ENCODE measurements at regions not wholly inside any gene's neighbourhood (a gene's known extent, or its start where the extent isn't known, plus 50 kb on each side); places are given as distances from the start of the nearest gene placed in this dataset.

- Histone ChIP-seq H3K4me1 (ENCODE audit: control insufficient read depth in 2 of 2, insufficient read depth in 2 of 2, low read length in 2 of 2) (no peaks in the 10 kb centered on the region), H3K9me3 (ENCODE audit: control insufficient read depth in 2 of 2, insufficient read depth in 1 of 2, low read length in 1 of 2) (no peaks in the 10 kb centered on the region), H3K4me3 (ENCODE audit: low read length in 2 of 2) (no peak overlapping the region), H3K36me3 (ENCODE audit: control insufficient read depth in 2 of 2, insufficient read depth in 2 of 2, low read length in 1 of 2) (no peaks in the 10 kb centered on the region), H3K27me3 (ENCODE audit: control insufficient read depth in 2 of 2, insufficient read depth in 1 of 2, low read length in 1 of 2) (no peaks in the 10 kb centered on the region), H3K27ac (ENCODE audit: low read depth in 1 of 2, low read length in 1 of 2) (no peak overlapping the region)
- 80% methylated on average over 1 of the region's 1 CpG for WGBS
- no peak for DNase-seq (ENCODE audit: low read depth in 6 of 9, low spot score in 9 of 9)
Observed at GRCh38 chr1:238111081-238111480, 220.4 kb upstream of the ZP4 start.

GRCh38 chr1:238108417-238108816, 217.7 kb upstream of the ZP4 start:
- Histone ChIP-seq H3K36me3 (ENCODE audit: control insufficient read depth in 2 of 2, insufficient read depth in 2 of 2, low read length in 1 of 2) (no peaks in the 10 kb centered on the region), H3K27me3 (ENCODE audit: control insufficient read depth in 2 of 2, insufficient read depth in 1 of 2, low read length in 1 of 2) (no peaks in the 10 kb centered on the region), H3K4me1 (ENCODE audit: control insufficient read depth in 2 of 2, insufficient read depth in 2 of 2, low read length in 2 of 2) (no peaks in the 10 kb centered on the region), H3K27ac (ENCODE audit: low read depth in 1 of 2, low read length in 1 of 2) (no peak overlapping the region), H3K9me3 (ENCODE audit: control insufficient read depth in 2 of 2, insufficient read depth in 1 of 2, low read length in 1 of 2) (no peaks in the 10 kb centered on the region), H3K4me3 (ENCODE audit: low read length in 2 of 2) (no peak overlapping the region)
- no peak for DNase-seq (ENCODE audit: low read depth in 6 of 9, low spot score in 9 of 9)
- WGBS = 96% methylated on average over 2 of the region's 2 CpGs

DNA sequence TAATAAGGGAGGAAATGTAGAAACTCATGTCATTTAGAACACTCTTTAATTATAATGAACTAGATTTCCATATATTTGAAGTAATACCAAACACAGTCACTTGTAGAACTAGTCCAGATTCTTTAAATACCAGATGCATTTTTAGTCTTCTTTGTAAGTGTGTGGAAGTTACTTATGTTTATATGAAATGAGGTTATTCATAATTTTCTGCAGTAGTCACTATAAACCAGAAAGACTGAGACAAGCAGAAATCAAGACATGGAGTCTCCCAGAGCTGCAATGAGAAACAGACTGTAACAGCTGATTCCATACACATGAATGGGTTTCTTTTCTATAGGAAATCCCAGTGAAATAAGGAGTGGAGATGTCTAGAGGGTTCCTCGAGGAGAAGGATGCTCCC, 216.6 kb upstream of the ZP4 start:
- H3K36me3 ChIP-seq (ENCODE audit: control insufficient read depth in 2 of 2, insufficient read depth in 2 of 2, low read length in 1 of 2) = no peaks in the 10 kb centered on the region
- no peak for DNase-seq (ENCODE audit: low read depth in 6 of 9, low spot score in 9 of 9)
- 79% methylated on average over 1 of the region's 1 CpG for WGBS
- no peaks in the 10 kb centered on the region for H3K27me3 ChIP-seq (ENCODE audit: control insufficient read depth in 2 of 2, insufficient read depth in 1 of 2, low read length in 1 of 2)
- H3K9me3 ChIP-seq (ENCODE audit: control insufficient read depth in 2 of 2, insufficient read depth in 1 of 2, low read length in 1 of 2) = no peaks in the 10 kb centered on the region
- no peak overlapping the region for H3K27ac ChIP-seq (ENCODE audit: low read depth in 1 of 2, low read length in 1 of 2)
- no peak overlapping the region for H3K4me3 ChIP-seq (ENCODE audit: low read length in 2 of 2)
- H3K4me1 ChIP-seq (ENCODE audit: control insufficient read depth in 2 of 2, insufficient read depth in 2 of 2, low read length in 2 of 2) = no peaks in the 10 kb centered on the region

DNA sequence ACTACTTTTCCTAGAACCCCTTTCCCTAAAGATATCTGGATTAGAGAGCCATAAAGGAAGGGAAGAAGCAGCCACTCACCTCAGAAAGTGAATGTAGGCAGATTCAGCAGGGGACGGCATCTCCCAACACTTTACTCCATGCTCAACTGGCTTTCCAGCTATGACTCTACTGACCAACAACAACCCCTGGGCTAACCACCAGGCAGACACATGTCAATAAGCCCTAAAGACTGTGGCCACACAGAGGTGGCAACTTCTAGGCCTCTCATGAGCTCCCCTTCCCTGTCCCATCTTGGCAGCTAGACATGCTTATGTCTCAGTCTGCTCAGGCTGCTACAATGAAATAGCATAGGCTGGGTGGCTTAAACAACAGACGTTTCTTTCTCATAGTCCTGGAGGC, 214.0 kb upstream of the ZP4 start:
- Histone ChIP-seq H3K4me3 (ENCODE audit: low read length in 2 of 2) (no peak overlapping the region), H3K9me3 (ENCODE audit: control insufficient read depth in 2 of 2, insufficient read depth in 1 of 2, low read length in 1 of 2) (no peaks in the 10 kb centered on the region), H3K36me3 (ENCODE audit: control insufficient read depth in 2 of 2, insufficient read depth in 2 of 2, low read length in 1 of 2) (no peaks in the 10 kb centered on the region), H3K27me3 (ENCODE audit: control insufficient read depth in 2 of 2, insufficient read depth in 1 of 2, low read length in 1 of 2) (no peaks in the 10 kb centered on the region), H3K27ac (ENCODE audit: low read depth in 1 of 2, low read length in 1 of 2) (no peak overlapping the region), H3K4me1 (ENCODE audit: control insufficient read depth in 2 of 2, insufficient read depth in 2 of 2, low read length in 2 of 2) (no peaks in the 10 kb centered on the region)
- no peak for DNase-seq (ENCODE audit: low read depth in 6 of 9, low spot score in 9 of 9)
- 72% methylated on average over 2 of the region's 2 CpGs for WGBS

DNA sequence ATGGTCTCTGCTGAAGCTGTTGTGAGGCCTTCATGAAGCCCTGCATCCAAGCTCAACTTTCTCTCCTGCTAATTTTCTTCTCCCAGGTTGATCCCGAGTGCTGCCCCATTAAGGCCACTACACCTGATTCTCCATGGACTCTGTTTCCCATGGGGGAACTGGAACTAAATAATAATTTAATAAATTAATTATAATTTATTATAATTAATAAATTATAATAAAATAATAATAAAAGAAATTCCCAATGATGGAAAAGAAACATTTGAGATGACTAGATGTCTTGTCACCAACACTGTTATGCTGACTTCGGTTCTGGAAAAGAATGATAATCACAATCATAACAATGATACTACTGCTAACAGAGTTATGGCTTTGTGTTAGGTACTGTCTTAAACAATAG, 211.2 kb upstream of the ZP4 start:
- no peaks in the 10 kb centered on the region for H3K36me3 ChIP-seq (ENCODE audit: control insufficient read depth in 2 of 2, insufficient read depth in 2 of 2, low read length in 1 of 2)
- no peaks in the 10 kb centered on the region for H3K9me3 ChIP-seq (ENCODE audit: control insufficient read depth in 2 of 2, insufficient read depth in 1 of 2, low read length in 1 of 2)
- no peak overlapping the region for H3K4me3 ChIP-seq (ENCODE audit: low read length in 2 of 2)
- WGBS = 97% methylated on average over 2 of the region's 2 CpGs
- H3K27ac ChIP-seq (ENCODE audit: low read depth in 1 of 2, low read length in 1 of 2) = no peak overlapping the region
- no peaks in the 10 kb centered on the region for H3K27me3 ChIP-seq (ENCODE audit: control insufficient read depth in 2 of 2, insufficient read depth in 1 of 2, low read length in 1 of 2)
- no peaks in the 10 kb centered on the region for H3K4me1 ChIP-seq (ENCODE audit: control insufficient read depth in 2 of 2, insufficient read depth in 2 of 2, low read length in 2 of 2)
- no peak for DNase-seq (ENCODE audit: low read depth in 6 of 9, low spot score in 9 of 9)

DNA sequence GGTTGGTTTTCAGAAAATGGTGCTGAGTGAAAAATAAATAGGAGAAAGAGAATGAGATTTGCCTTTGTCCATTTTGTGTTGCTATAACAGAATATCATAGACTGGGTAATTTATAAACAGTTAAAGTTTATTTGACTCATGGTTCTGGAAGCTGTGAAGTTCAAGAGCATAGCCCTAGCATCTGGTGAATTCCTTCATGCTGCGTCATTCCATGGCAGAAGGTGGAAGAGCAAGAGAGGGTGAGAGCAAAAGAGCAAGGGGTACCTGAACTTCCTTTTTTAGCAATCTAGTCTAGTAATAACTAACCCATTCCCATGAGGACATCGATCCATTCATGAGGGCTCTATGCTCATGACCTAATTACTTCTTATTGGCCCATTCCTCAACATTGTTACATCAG, 209.1 kb upstream of the ZP4 start:
- Histone ChIP-seq H3K27me3 (ENCODE audit: control insufficient read depth in 2 of 2, insufficient read depth in 1 of 2, low read length in 1 of 2) (no peaks in the 10 kb centered on the region), H3K9me3 (ENCODE audit: control insufficient read depth in 2 of 2, insufficient read depth in 1 of 2, low read length in 1 of 2) (no peaks in the 10 kb centered on the region), H3K27ac (ENCODE audit: low read depth in 1 of 2, low read length in 1 of 2) (no peak overlapping the region), H3K4me3 (ENCODE audit: low read length in 2 of 2) (no peak overlapping the region), H3K4me1 (ENCODE audit: control insufficient read depth in 2 of 2, insufficient read depth in 2 of 2, low read length in 2 of 2) (no peaks in the 10 kb centered on the region), H3K36me3 (ENCODE audit: control insufficient read depth in 2 of 2, insufficient read depth in 2 of 2, low read length in 1 of 2) (no peaks in the 10 kb centered on the region)
- no peak for DNase-seq (ENCODE audit: low read depth in 6 of 9, low spot score in 9 of 9)
- WGBS = 93% methylated on average over 2 of the region's 2 CpGs

DNA sequence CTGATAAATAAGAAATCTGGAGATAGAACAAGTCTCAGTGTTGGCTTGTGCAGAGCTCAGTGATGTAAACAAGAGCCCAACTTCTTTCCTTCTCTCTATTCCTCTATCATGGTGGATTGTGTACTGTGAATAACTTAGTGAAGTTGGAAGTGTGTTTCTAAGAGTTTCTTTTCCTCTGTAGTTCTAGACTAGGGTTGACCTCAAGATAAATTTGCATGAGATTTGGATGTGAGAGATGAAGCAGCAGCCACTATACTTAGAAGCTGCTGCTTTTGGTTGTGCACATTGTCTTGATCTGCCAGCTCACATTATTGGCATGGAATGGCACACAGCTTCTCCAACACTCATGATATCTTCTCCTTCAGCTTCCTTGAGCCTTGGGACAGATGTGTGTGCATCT, 198.9 kb upstream of the ZP4 start:
- no peaks in the 10 kb centered on the region for H3K9me3 ChIP-seq (ENCODE audit: control insufficient read depth in 2 of 2, insufficient read depth in 1 of 2, low read length in 1 of 2)
- H3K27me3 ChIP-seq (ENCODE audit: control insufficient read depth in 2 of 2, insufficient read depth in 1 of 2, low read length in 1 of 2) = no peaks in the 10 kb centered on the region
- H3K4me1 ChIP-seq (ENCODE audit: control insufficient read depth in 2 of 2, insufficient read depth in 2 of 2, low read length in 2 of 2) = no peaks in the 10 kb centered on the region
- H3K36me3 ChIP-seq (ENCODE audit: control insufficient read depth in 2 of 2, insufficient read depth in 2 of 2, low read length in 1 of 2) = no peaks in the 10 kb centered on the region
- H3K4me3 ChIP-seq (ENCODE audit: low read length in 2 of 2) = no peak overlapping the region
- H3K27ac ChIP-seq (ENCODE audit: low read depth in 1 of 2, low read length in 1 of 2) = no peak overlapping the region
- DNase-seq (ENCODE audit: low read depth in 6 of 9, low spot score in 9 of 9) = no peak

GRCh38 chr1:238088560-238089290, 198.0 kb upstream of the ZP4 start:
- Histone ChIP-seq H3K4me3 (ENCODE audit: low read length in 2 of 2) (no peak overlapping the region), H3K4me1 (ENCODE audit: control insufficient read depth in 2 of 2, insufficient read depth in 2 of 2, low read length in 2 of 2) (no peaks in the 10 kb centered on the region), H3K27me3 (ENCODE audit: control insufficient read depth in 2 of 2, insufficient read depth in 1 of 2, low read length in 1 of 2) (no peaks in the 10 kb centered on the region), H3K9me3 (ENCODE audit: control insufficient read depth in 2 of 2, insufficient read depth in 1 of 2, low read length in 1 of 2) (no peaks in the 10 kb centered on the region), H3K27ac (ENCODE audit: low read depth in 1 of 2, low read length in 1 of 2) (no peak overlapping the region), H3K36me3 (ENCODE audit: control insufficient read depth in 2 of 2, insufficient read depth in 2 of 2, low read length in 1 of 2) (no peaks in the 10 kb centered on the region)
- 81% methylated on average over 4 of the region's 4 CpGs for WGBS
- no peak for DNase-seq (ENCODE audit: low read depth in 6 of 9, low spot score in 9 of 9)

- Histone ChIP-seq H3K9me3 (ENCODE audit: control insufficient read depth in 2 of 2, insufficient read depth in 1 of 2, low read length in 1 of 2) (peaks cover 0 to 4% of the 10 kb centered on the region in 2 donors), H3K27me3 (ENCODE audit: control insufficient read depth in 2 of 2, insufficient read depth in 1 of 2, low read length in 1 of 2) (no peaks in the 10 kb centered on the region), H3K27ac (ENCODE audit: low read depth in 1 of 2, low read length in 1 of 2) (no peak overlapping the region), H3K4me1 (ENCODE audit: control insufficient read depth in 2 of 2, insufficient read depth in 2 of 2, low read length in 2 of 2) (no peaks in the 10 kb centered on the region), H3K4me3 (ENCODE audit: low read length in 2 of 2) (no peak overlapping the region), H3K36me3 (ENCODE audit: control insufficient read depth in 2 of 2, insufficient read depth in 2 of 2, low read length in 1 of 2) (no peaks in the 10 kb centered on the region)
- DNase-seq (ENCODE audit: low read depth in 6 of 9, low spot score in 9 of 9) = no peak
- WGBS = 90% methylated on average over 1 of the region's 1 CpG
Observed at GRCh38 chr1:238073991-238074390, 183.3 kb upstream of the ZP4 start.

DNA sequence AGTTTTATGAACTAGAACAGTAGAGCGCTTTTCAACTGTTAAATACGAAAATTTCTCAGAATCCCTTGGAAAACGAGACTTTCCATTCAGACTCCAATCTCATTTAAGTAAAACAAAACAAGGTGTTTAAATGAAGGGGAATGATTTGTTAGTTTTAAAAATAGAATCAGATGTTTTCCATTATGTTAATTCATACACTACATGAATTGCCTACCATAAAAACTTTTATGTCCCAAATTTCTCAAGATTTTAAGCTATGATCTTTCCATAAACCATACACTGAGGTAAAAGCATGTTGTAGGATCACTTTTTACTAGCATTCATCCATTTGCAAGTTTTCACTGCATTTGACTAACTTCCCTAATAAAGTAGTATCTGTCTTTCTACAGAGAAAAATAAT, 180.3 kb upstream of the ZP4 start:
- no peaks in the 10 kb centered on the region for H3K4me1 ChIP-seq (ENCODE audit: control insufficient read depth in 2 of 2, insufficient read depth in 2 of 2, low read length in 2 of 2)
- no peak overlapping the region for H3K4me3 ChIP-seq (ENCODE audit: low read length in 2 of 2)
- H3K27me3 ChIP-seq (ENCODE audit: control insufficient read depth in 2 of 2, insufficient read depth in 1 of 2, low read length in 1 of 2) = no peaks in the 10 kb centered on the region
- DNase-seq (ENCODE audit: low read depth in 6 of 9, low spot score in 9 of 9) = no peak
- no peak overlapping the region for H3K27ac ChIP-seq (ENCODE audit: low read depth in 1 of 2, low read length in 1 of 2)
- H3K36me3 ChIP-seq (ENCODE audit: control insufficient read depth in 2 of 2, insufficient read depth in 2 of 2, low read length in 1 of 2) = no peaks in the 10 kb centered on the region
- WGBS = 95% methylated on average over 3 of the region's 3 CpGs
- peaks cover 0 to 4% of the 10 kb centered on the region in 2 donors for H3K9me3 ChIP-seq (ENCODE audit: control insufficient read depth in 2 of 2, insufficient read depth in 1 of 2, low read length in 1 of 2)

All from thymus (tissue), 11 donors.